T-helper 17 cell (primary cell): ENCODE measurements at regions not wholly inside any gene's neighbourhood (a gene's known extent, or its start where the extent isn't known, plus 50 kb on each side); places are given as distances from the start of the nearest gene placed in this dataset.
A peak's percentile ranks its signal among the peaks of the same experiment; 100 is the strongest.
"Not testable (repeated sequence)": the region's sequence is repeated elsewhere in the genome, so short reads cannot be mapped to it uniquely, and the experiment has no call there.

ENCODE experiments used
- ATAC-seq: fragments of 150-1000 bp; cut with Tn5 transposase; 2 replicates; pipeline ENCODE4 v1.10.0; 2021; ENCODE audit warnings: mild to moderate bottlenecking, moderate library complexity
- DNase-seq, 3 donors: peaks; one replicate each; pipeline versions ENCODE4 v3.0.0 to v3.0.0-alpha.2; 2020 to 2021
- H3K9me3 ChIP-seq: one replicate; pipeline ENCODE4 v1.7.0; 2013; ENCODE audit warnings: low read length, mild to moderate bottlenecking; ENCODE audit not compliant: control insufficient read depth, poor library complexity, severe bottlenecking
- H3K27ac Mint-ChIP-seq: one replicate; pipeline ENCODE4 v1.8.0; 2022; ENCODE audit warnings: mild to moderate bottlenecking, moderate library complexity, mixed read lengths
- H3K27me3 Mint-ChIP-seq: one replicate; pipeline ENCODE4 v1.8.0; 2022; ENCODE audit warnings: mixed read lengths
- H3K36me3 Mint-ChIP-seq: one replicate; pipeline ENCODE4 v1.8.0; 2022; ENCODE audit warnings: low read depth, mixed read lengths
- H3K4me1 Mint-ChIP-seq: one replicate; pipeline ENCODE4 v1.8.0; 2022; ENCODE audit warnings: mild to moderate bottlenecking, mixed read lengths
- H3K4me3 Mint-ChIP-seq: one replicate; pipeline ENCODE4 v1.8.0; 2022; ENCODE audit warnings: mild to moderate bottlenecking, moderate library complexity, mixed read lengths

- H3K27me3 Mint-ChIP-seq, result peaks cover 41% of the 10 kb centered on the region
- H3K36me3 Mint-ChIP-seq, result peaks cover 11% of the 10 kb centered on the region
- H3K4me3 Mint-ChIP-seq, result no peak overlapping the region
These were observed 50.5 kb upstream of the PARP4 start for GRCh38 chr13:24563087-24563486.

GRCh38 chr13:24563971-24564370 is 51.4 kb upstream of the PARP4 start:
- not testable (repeated sequence) for DNase-seq, ATAC-seq, H3K4me1 Mint-ChIP-seq, H3K9me3 ChIP-seq, H3K4me3 Mint-ChIP-seq, H3K36me3 Mint-ChIP-seq, H3K27ac Mint-ChIP-seq
- peaks cover 33% of the 10 kb centered on the region for H3K27me3 Mint-ChIP-seq

More at GRCh38 chr13:24563087-24563486, 50.5 kb upstream of the PARP4 start:
- H3K9me3 ChIP-seq, result no peaks in the 10 kb centered on the region
- peaks cover 10% of the 10 kb centered on the region for H3K4me1 Mint-ChIP-seq
- no peak for ATAC-seq
- DNase-seq, result no peak
- no peak overlapping the region for H3K27ac Mint-ChIP-seq

DNA sequence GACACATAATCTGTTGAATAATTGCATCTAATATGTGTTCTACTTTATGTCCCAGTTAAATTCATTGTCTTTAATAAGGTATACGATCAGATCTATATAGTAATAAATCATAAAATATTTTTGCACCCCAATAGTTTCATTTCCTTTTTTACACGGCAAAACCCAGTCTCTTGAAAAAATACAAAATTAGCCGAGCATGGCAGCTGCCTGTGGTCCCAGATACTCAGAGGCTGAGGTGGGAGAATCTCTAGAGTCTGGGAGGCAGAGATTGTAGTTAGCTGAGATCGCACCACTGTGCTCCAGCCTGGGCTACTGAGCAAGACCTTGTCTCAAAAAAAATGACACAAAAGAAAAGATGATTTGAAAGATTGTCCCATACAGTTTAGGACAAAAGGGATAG is 52.3 kb upstream of the PARP4 start:
- H3K4me3 Mint-ChIP-seq, result no peak overlapping the region
- no peaks in the 10 kb centered on the region for H3K36me3 Mint-ChIP-seq
- H3K27ac Mint-ChIP-seq, result peak overlapping the region; percentile 63
- H3K27me3 Mint-ChIP-seq, result peaks cover 23% of the 10 kb centered on the region
- H3K4me1 Mint-ChIP-seq, result no peaks in the 10 kb centered on the region
- DNase-seq (no peak), ATAC-seq (peak; percentile 25)
- H3K9me3 ChIP-seq, result no peaks in the 10 kb centered on the region

- not testable (repeated sequence) for H3K4me1 Mint-ChIP-seq, H3K4me3 Mint-ChIP-seq, H3K9me3 ChIP-seq, H3K36me3 Mint-ChIP-seq, H3K27ac Mint-ChIP-seq, ATAC-seq, DNase-seq
- H3K27me3 Mint-ChIP-seq, result peaks cover 18% of the 10 kb centered on the region
These were observed 55.0 kb upstream of the PARP4 start for GRCh38 chr13:24567593-24567992.

DNA sequence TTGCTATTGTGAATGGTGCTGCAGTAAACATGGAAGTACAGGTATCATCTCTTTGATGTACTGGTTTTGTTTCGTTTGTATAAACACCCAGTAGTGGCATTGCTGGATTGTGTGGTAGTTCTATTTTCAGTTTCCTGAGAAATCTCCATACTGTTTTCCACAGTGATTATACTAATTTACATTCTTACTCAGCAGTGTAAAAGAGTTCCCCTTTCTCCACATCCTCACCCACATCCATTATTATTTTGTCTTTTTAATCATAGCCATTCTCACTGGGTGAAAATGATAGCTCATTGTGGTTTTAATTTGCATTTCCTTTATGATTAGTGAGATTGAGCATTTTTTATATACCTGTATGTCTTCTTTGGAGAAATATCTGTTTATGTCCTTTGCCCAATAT is 62.3 kb upstream of the PARP4 start:
- no peaks in the 10 kb centered on the region for H3K4me1 Mint-ChIP-seq
- peaks cover 21% of the 10 kb centered on the region for H3K27me3 Mint-ChIP-seq
- ATAC-seq, result no peak
- peaks cover 3% of the 10 kb centered on the region for H3K36me3 Mint-ChIP-seq
- H3K9me3 ChIP-seq, result peaks cover 6% of the 10 kb centered on the region
- no peak overlapping the region for H3K27ac Mint-ChIP-seq
- DNase-seq, result no peak
- H3K4me3 Mint-ChIP-seq, result no peak overlapping the region

- H3K27ac Mint-ChIP-seq, H3K4me1 Mint-ChIP-seq, H3K9me3 ChIP-seq, DNase-seq, H3K36me3 Mint-ChIP-seq, H3K4me3 Mint-ChIP-seq, ATAC-seq: not testable (repeated sequence)
- peaks cover 21% of the 10 kb centered on the region for H3K27me3 Mint-ChIP-seq
These were observed 67.7 kb upstream of the PARP4 start for GRCh38 chr13:24580315-24580714.

DNA sequence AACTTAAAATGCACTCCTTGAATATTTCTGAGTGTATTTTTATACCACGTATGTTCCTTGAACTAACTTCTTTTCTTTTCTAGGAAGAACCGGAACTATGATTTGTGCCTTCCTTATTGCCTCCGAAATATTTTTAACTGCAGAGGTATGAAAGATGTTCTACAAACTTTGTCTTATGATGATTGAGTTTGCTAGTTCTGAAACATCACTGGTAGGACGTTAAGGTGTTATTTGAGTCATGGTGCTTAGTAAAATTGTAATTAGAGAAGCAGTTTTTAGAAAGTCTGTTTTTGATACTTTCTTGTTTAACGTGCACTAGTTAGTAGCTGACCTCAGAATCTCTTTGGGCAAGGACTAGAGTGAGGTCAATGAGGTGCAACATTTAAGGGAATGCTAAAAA is 69.0 kb upstream of the PARP4 start:
- H3K27ac Mint-ChIP-seq, H3K4me1 Mint-ChIP-seq, H3K36me3 Mint-ChIP-seq, H3K9me3 ChIP-seq, H3K4me3 Mint-ChIP-seq, ATAC-seq, DNase-seq: not testable (repeated sequence)
- peaks cover 21% of the 10 kb centered on the region for H3K27me3 Mint-ChIP-seq

GRCh38 chr13:24591697-24592096 is 79.1 kb upstream of the PARP4 start:
- not testable (repeated sequence) for H3K36me3 Mint-ChIP-seq, H3K9me3 ChIP-seq, ATAC-seq, H3K4me1 Mint-ChIP-seq, H3K27ac Mint-ChIP-seq, H3K4me3 Mint-ChIP-seq, DNase-seq
- H3K27me3 Mint-ChIP-seq, result peaks cover 18% of the 10 kb centered on the region

- not testable (repeated sequence) for H3K4me3 Mint-ChIP-seq, H3K27ac Mint-ChIP-seq, H3K9me3 ChIP-seq, H3K27me3 Mint-ChIP-seq, H3K36me3 Mint-ChIP-seq, DNase-seq, H3K4me1 Mint-ChIP-seq
- ATAC-seq, result peak; percentile 32
These were observed 82.1 kb upstream of the ATP12A start for GRCh38 chr13:24597906-24598670.

DNA sequence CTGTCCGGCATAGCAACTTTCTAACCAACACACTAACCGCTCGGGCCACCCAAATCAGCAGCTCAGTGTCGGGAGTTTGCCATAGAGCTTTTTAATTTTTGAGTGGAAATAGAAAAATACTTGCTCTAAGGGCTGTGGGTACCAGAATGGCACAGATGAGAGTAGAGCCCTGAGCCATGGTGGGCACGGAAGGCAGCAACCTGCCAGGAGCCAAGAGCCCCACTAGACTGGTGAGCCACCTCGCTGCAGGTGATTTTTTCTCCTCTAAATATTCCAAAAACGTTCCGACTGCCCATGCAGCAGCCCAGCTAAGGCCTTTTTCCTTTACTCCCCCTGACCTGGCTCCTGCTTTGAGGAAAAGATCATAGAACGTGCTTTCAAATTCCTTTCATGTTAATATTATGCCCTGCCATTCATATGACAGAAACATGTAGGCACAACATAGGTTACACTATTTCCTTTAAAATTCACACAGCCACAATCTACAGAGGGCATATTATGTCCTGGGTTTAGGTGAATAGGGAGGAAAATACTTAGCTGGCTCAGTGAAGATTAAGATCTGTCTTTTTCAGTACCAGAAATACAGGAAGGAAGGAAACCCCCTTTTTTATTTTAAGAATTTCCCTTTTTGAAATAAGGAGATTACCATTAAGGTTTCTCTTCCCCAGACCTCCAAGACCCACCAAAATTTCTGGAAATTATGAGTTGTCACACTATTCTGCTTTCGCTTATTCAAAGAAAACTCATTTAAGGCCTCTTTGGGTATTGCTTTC is 81.0 kb upstream of the ATP12A start:
- not testable (repeated sequence) for DNase-seq, H3K27ac Mint-ChIP-seq, ATAC-seq, H3K36me3 Mint-ChIP-seq, H3K4me1 Mint-ChIP-seq, H3K9me3 ChIP-seq, H3K27me3 Mint-ChIP-seq
- peak overlapping the region; percentile 13 for H3K4me3 Mint-ChIP-seq

- Mint-ChIP-seq H3K27ac (no peak overlapping the region), H3K27me3 (no peaks in the 10 kb centered on the region), H3K36me3 (no peaks in the 10 kb centered on the region), H3K4me3 (no peak overlapping the region), H3K4me1 (peaks cover 5% of the 10 kb centered on the region)
- ATAC-seq, result peak; percentile 55
- DNase-seq, result no peak
- no peaks in the 10 kb centered on the region for H3K9me3 ChIP-seq
These were observed 74.3 kb upstream of the ATP12A start for GRCh38 chr13:24605923-24606372.

DNA sequence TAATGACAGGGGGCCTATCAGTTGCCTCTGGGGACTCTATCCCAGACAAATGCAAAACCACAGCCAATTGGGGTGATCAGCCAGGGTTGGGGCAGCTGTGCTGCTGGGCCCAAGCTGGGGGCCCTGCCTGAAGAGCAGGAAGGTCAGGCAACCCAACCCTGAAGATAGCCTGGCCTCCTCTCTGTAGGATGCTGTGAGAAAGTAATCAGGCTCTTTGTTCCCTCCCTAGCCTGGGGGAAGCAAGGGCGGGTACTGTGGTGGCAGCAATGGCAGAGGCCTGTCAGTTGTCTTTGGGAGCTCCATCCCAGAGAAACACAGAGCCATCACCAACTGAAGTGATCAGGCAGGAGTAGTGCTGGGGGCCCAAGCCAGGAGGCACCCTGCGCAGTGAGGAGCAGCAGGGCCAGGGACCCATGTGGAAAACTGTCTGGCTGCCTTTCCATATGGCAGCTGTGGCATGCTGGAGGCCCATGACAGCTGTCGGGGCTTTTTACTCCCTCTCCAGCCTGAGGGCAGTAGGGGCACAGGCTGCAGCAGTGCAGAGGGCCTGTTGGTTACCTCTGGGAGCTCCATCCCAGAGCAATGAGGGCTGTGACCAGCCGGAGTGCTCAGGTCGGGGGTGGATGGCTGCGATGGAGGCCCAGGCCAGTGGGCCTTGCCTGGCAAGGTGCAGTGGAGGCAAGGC is 73.6 kb upstream of the ATP12A start:
- peaks cover 5% of the 10 kb centered on the region for H3K4me1 Mint-ChIP-seq
- no peak for ATAC-seq
- H3K27me3 Mint-ChIP-seq, result no peaks in the 10 kb centered on the region
- H3K9me3 ChIP-seq, result no peaks in the 10 kb centered on the region
- DNase-seq, result no peak
- no peak overlapping the region for H3K27ac Mint-ChIP-seq
- H3K4me3 Mint-ChIP-seq, result no peak overlapping the region
- no peaks in the 10 kb centered on the region for H3K36me3 Mint-ChIP-seq

DNA sequence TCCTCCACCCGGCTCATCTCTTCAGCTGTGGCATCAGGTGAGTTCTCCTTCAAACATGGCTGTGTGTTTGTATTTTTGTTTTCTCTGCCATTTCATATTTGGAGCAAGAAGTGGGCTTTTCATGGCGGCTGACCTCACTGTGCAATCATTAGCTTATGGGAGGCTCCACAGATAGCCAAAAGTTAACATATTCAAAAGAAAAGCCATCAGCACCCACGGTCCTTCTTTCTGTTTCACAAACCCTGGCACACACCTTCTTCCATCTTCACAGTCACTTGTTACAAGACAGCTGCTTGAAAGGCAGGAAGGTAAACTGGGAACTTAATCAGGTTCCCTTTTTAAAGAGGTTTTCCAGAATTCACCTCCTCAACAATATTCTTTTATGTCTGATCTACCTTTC is 69.3 kb upstream of the ATP12A start:
- DNase-seq, result no peak
- Mint-ChIP-seq H3K36me3 (no peaks in the 10 kb centered on the region), H3K4me1 (peaks cover 13% of the 10 kb centered on the region), H3K27me3 (no peaks in the 10 kb centered on the region), H3K4me3 (no peak overlapping the region), H3K27ac (no peak overlapping the region)
- no peaks in the 10 kb centered on the region for H3K9me3 ChIP-seq
- ATAC-seq, result no peak
